ENCODE measurements at regions not wholly inside any gene's neighbourhood (a gene's known extent, or its start where the extent isn't known, plus 50 kb on each side); places are given as distances from the start of the nearest gene placed in this dataset.

DNA sequence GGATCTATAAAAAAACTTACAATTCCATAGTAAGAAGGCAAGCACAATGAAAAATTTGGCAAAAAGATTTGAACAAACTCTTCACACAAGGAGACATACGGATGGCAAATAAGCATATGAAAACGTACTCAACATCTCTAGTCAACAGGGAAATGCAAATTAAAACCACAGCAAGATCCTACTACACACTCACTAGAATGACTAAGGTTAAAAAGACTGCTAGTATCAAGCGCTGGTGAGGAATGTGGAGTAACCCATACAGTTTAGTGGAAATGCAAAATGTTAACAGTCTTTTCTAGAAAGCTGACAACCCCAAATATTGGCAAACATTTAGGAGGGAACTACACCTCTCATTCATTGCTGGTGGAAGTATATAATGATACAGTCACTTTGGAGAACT lies 175.9 kb upstream of the SGK1 start:
- Histone ChIP-seq H4K20me1 (ENCODE audit: insufficient read depth, low read length) (no peaks in the 10 kb centered on the region), H3K4me2 (ENCODE audit: low read depth, low read length) (no peak overlapping the region), H3K9me2 (replicated peaks; ENCODE audit: insufficient read depth, low read length) (no peaks in the 10 kb centered on the region), H3K27ac (ENCODE audit: low read length) (no peak overlapping the region), H3K4me3 (ENCODE audit: low read length) (no peak overlapping the region), H3K79me2 (ENCODE audit: low read length) (no peaks in the 10 kb centered on the region), H3K36me3 (replicated peaks; ENCODE audit: insufficient read depth, low read length) (no peaks in the 10 kb centered on the region), H3K9me3 (replicated peaks; ENCODE audit: insufficient read depth, low read length) (no peaks in the 10 kb centered on the region), H3K27me3 (replicated peaks; ENCODE audit: insufficient read depth, low read length) (no peaks in the 10 kb centered on the region), H2AFZ (ENCODE audit: low read length) (no peak overlapping the region), H3F3A (ENCODE audit: insufficient read depth, low read length) (no peaks in the 10 kb centered on the region), H3K4me1 (ENCODE audit: low read length) (no peaks in the 10 kb centered on the region), H3K9ac (ENCODE audit: low read length) (no peak overlapping the region)
- TF ChIP-seq CTCF (IDR thresholded peaks at IDR 0.05; ENCODE audit: low read length) (no peak), EZH2 (optimal IDR thresholded peaks at IDR 0.05; ENCODE audit: low read depth, low read length) (no peak), EZH2phosphoT487 (IDR thresholded peaks at IDR 0.05; ENCODE audit: low read length) (no peak)
- no peak for DNase-seq

DNA sequence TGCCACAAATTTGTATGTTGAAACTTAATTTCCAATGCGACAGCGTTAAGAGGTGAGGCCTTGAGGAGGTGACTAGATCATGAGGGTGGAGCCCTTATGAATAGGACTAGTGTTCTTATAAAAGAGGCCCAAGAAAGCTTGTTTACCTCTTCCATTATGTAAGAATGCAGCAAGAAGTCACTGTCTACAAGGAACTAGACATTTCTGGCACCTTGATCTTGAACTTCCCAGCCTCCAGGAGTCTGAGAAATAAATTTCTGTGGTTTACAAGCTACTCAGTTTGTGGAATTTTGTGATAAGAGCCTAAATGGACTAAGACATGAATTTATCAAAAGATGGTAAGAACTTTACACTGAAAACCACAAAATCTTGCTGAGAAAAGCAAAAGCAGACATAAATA lies 173.6 kb upstream of the SGK1 start:
- no peak overlapping the region for H3K9ac ChIP-seq (ENCODE audit: low read length)
- H3F3A ChIP-seq (ENCODE audit: insufficient read depth, low read length) = no peaks in the 10 kb centered on the region
- no peak overlapping the region for H3K4me2 ChIP-seq (ENCODE audit: low read depth, low read length)
- no peaks in the 10 kb centered on the region for H3K36me3 ChIP-seq (replicated peaks; ENCODE audit: insufficient read depth, low read length)
- H2AFZ ChIP-seq (ENCODE audit: low read length) = no peak overlapping the region
- H3K4me3 ChIP-seq (ENCODE audit: low read length) = no peak overlapping the region
- no peaks in the 10 kb centered on the region for H3K9me3 ChIP-seq (replicated peaks; ENCODE audit: insufficient read depth, low read length)
- no peak overlapping the region for H3K27ac ChIP-seq (ENCODE audit: low read length)
- H4K20me1 ChIP-seq (ENCODE audit: insufficient read depth, low read length) = no peaks in the 10 kb centered on the region
- TF ChIP-seq CTCF (IDR thresholded peaks at IDR 0.05; ENCODE audit: low read length) = no peak
- TF ChIP-seq EZH2phosphoT487 (IDR thresholded peaks at IDR 0.05; ENCODE audit: low read length) = no peak
- no peak for TF ChIP-seq EZH2 (optimal IDR thresholded peaks at IDR 0.05; ENCODE audit: low read depth, low read length)
- H3K27me3 ChIP-seq (replicated peaks; ENCODE audit: insufficient read depth, low read length) = no peaks in the 10 kb centered on the region
- DNase-seq = no peak
- H3K4me1 ChIP-seq (ENCODE audit: low read length) = no peaks in the 10 kb centered on the region
- no peaks in the 10 kb centered on the region for H3K79me2 ChIP-seq (ENCODE audit: low read length)
- H3K9me2 ChIP-seq (replicated peaks; ENCODE audit: insufficient read depth, low read length) = no peaks in the 10 kb centered on the region

GRCh38 chr6:134482593-134483270 lies 164.8 kb upstream of the SGK1 start:
- Histone ChIP-seq H3K79me2 (ENCODE audit: low read length) (no peaks in the 10 kb centered on the region), H3K9me2 (replicated peaks; ENCODE audit: insufficient read depth, low read length) (no peaks in the 10 kb centered on the region), H3K27ac (ENCODE audit: low read length) (no peak overlapping the region), H3F3A (ENCODE audit: insufficient read depth, low read length) (no peaks in the 10 kb centered on the region), H3K4me3 (ENCODE audit: low read length) (no peak overlapping the region), H3K4me2 (ENCODE audit: low read depth, low read length) (no peak overlapping the region), H3K9me3 (replicated peaks; ENCODE audit: insufficient read depth, low read length) (no peaks in the 10 kb centered on the region), H3K9ac (ENCODE audit: low read length) (no peak overlapping the region), H3K36me3 (replicated peaks; ENCODE audit: insufficient read depth, low read length) (no peaks in the 10 kb centered on the region), H4K20me1 (ENCODE audit: insufficient read depth, low read length) (no peaks in the 10 kb centered on the region), H3K27me3 (replicated peaks; ENCODE audit: insufficient read depth, low read length) (no peaks in the 10 kb centered on the region), H3K4me1 (ENCODE audit: low read length) (no peaks in the 10 kb centered on the region), H2AFZ (ENCODE audit: low read length) (no peak overlapping the region)
- no peak for TF ChIP-seq CTCF (IDR thresholded peaks at IDR 0.05; ENCODE audit: low read length)
- no peak for DNase-seq
